GM18907 (cell line): ENCODE measurements at regions not wholly inside any gene's neighbourhood (a gene's known extent, or its start where the extent isn't known, plus 50 kb on each side); places are given as distances from the start of the nearest gene placed in this dataset.

Experiments used
- ATAC-seq: cut with Tn5 transposase; IDR thresholded peaks from one replicate; pipeline ENCODE4 v1.9.1; 2021; ENCODE audit warnings: mild to moderate bottlenecking, moderate library complexity; ENCODE audit not compliant: unreplicated experiment

GRCh38 chr6:148136586-148136985 lies 206.1 kb upstream of the SASH1 start:
- no peak for ATAC-seq

- no peak for ATAC-seq
Measured at GRCh38 chr6:148137652-148138051, 205.0 kb upstream of the SASH1 start.

GRCh38 chr6:148138573-148138972 lies 204.1 kb upstream of the SASH1 start:
- ATAC-seq: no peak

- no peak for ATAC-seq
Measured at GRCh38 chr6:148140772-148141557, 201.7 kb upstream of the SASH1 start.

- no peak for ATAC-seq
Measured at GRCh38 chr6:148142821-148143220, 199.8 kb upstream of the SASH1 start.

- no peak for ATAC-seq
Measured at GRCh38 chr6:148143771-148144170, 198.9 kb upstream of the SASH1 start.

GRCh38 chr6:148144917-148145521 lies 197.6 kb upstream of the SASH1 start:
- peak; percentile 74 for ATAC-seq

- ATAC-seq: no peak
Measured at GRCh38 chr6:148146717-148147462, 195.7 kb upstream of the SASH1 start.

- ATAC-seq: no peak
Measured at GRCh38 chr6:148147463-148147830, 195.2 kb upstream of the SASH1 start.

GRCh38 chr6:148151896-148152643 lies 190.6 kb upstream of the SASH1 start:
- ATAC-seq: no peak

GRCh38 chr6:148154668-148155067 lies 188.0 kb upstream of the SASH1 start:
- no peak for ATAC-seq

- no peak for ATAC-seq
Measured at GRCh38 chr6:148155293-148155692, 187.3 kb upstream of the SASH1 start.

- ATAC-seq: no peak
Measured at GRCh38 chr6:148157841-148158240, 184.8 kb upstream of the SASH1 start.

- no peak for ATAC-seq
Measured at GRCh38 chr6:148164645-148165044, 178.0 kb upstream of the SASH1 start.

- peak; percentile 59 for ATAC-seq
Measured at GRCh38 chr6:148166339-148166968, 176.2 kb upstream of the SASH1 start.

GRCh38 chr6:148169706-148170105 lies 172.9 kb upstream of the SASH1 start:
- no peak for ATAC-seq

- no peak for ATAC-seq
Measured at GRCh38 chr6:148170286-148170685, 172.4 kb upstream of the SASH1 start.

GRCh38 chr6:148173548-148173947 lies 169.1 kb upstream of the SASH1 start:
- ATAC-seq: no peak

- no peak for ATAC-seq
Measured at GRCh38 chr6:148175550-148176188, 167.0 kb upstream of the SASH1 start.

GRCh38 chr6:148177589-148178233 lies 164.9 kb upstream of the SASH1 start:
- ATAC-seq: no peak
